ENCODE measurements at regions not wholly inside any gene's neighbourhood (a gene's known extent, or its start where the extent isn't known, plus 50 kb on each side); places are given as distances from the start of the nearest gene placed in this dataset.
"Not testable (repeated sequence)": the region's sequence is repeated elsewhere in the genome, so short reads cannot be mapped to it uniquely, and the experiment has no call there.

GRCh38 chr21:9003909-9004814 lies 1517.2 kb upstream of the TPTE start:
- H3K4me1 Mint-ChIP-seq (ENCODE audit: unreplicated experiment); H3K36me3 Mint-ChIP-seq; H3K27ac Mint-ChIP-seq; DNase-seq (ENCODE audit: extremely low spot score, unreplicated experiment); H3K27me3 Mint-ChIP-seq; H3K4me3 Mint-ChIP-seq: not testable (repeated sequence)
- peaks cover 32% of the 10 kb centered on the region for H3K9me3 Mint-ChIP-seq

GRCh38 chr21:9004815-9005518 lies 1516.4 kb upstream of the TPTE start:
- not testable (repeated sequence) for DNase-seq (ENCODE audit: extremely low spot score, unreplicated experiment); H3K4me1 Mint-ChIP-seq (ENCODE audit: unreplicated experiment); H3K27ac Mint-ChIP-seq; H3K27me3 Mint-ChIP-seq; H3K4me3 Mint-ChIP-seq; H3K36me3 Mint-ChIP-seq
- H3K9me3 Mint-ChIP-seq: peaks cover 34% of the 10 kb centered on the region

GRCh38 chr21:9005671-9006070 lies 1515.7 kb upstream of the TPTE start:
- not testable (repeated sequence) for DNase-seq (ENCODE audit: extremely low spot score, unreplicated experiment); H3K4me1 Mint-ChIP-seq (ENCODE audit: unreplicated experiment); H3K36me3 Mint-ChIP-seq; H3K4me3 Mint-ChIP-seq; H3K27ac Mint-ChIP-seq; H3K27me3 Mint-ChIP-seq
- peaks cover 38% of the 10 kb centered on the region for H3K9me3 Mint-ChIP-seq

- not testable (repeated sequence) for H3K36me3 Mint-ChIP-seq; H3K4me3 Mint-ChIP-seq; H3K27me3 Mint-ChIP-seq; H3K27ac Mint-ChIP-seq; DNase-seq (ENCODE audit: extremely low spot score, unreplicated experiment); H3K4me1 Mint-ChIP-seq (ENCODE audit: unreplicated experiment)
- H3K9me3 Mint-ChIP-seq: peaks cover 42% of the 10 kb centered on the region
Observed at GRCh38 chr21:9006111-9006510, 1515.3 kb upstream of the TPTE start.

- peaks cover 42% of the 10 kb centered on the region for H3K9me3 Mint-ChIP-seq
- H3K27me3 Mint-ChIP-seq; H3K27ac Mint-ChIP-seq; H3K4me3 Mint-ChIP-seq; H3K4me1 Mint-ChIP-seq (ENCODE audit: unreplicated experiment); H3K36me3 Mint-ChIP-seq; DNase-seq (ENCODE audit: extremely low spot score, unreplicated experiment): not testable (repeated sequence)
Observed at GRCh38 chr21:9006553-9007323, 1514.6 kb upstream of the TPTE start.

GRCh38 chr21:9008636-9009035 lies 1512.7 kb upstream of the TPTE start:
- no peaks in the 10 kb centered on the region for H3K27me3 Mint-ChIP-seq
- H3K9me3 Mint-ChIP-seq: peaks cover 47% of the 10 kb centered on the region
- H3K4me3 Mint-ChIP-seq: no peak overlapping the region
- no peak for TF ChIP-seq CTCF (conservative IDR thresholded peaks at IDR 0.05)
- no peak for DNase-seq (ENCODE audit: extremely low spot score, unreplicated experiment)
- H3K36me3 Mint-ChIP-seq: no peaks in the 10 kb centered on the region
- H3K4me1 Mint-ChIP-seq (ENCODE audit: unreplicated experiment): no peaks in the 10 kb centered on the region
- no peak overlapping the region for H3K27ac Mint-ChIP-seq

- H3K4me1 Mint-ChIP-seq (ENCODE audit: unreplicated experiment): not testable (repeated sequence)
Observed at GRCh38 chr21:9009267-9010016, 1511.9 kb upstream of the TPTE start.

GRCh38 chr21:9010121-9010795 lies 1511.1 kb upstream of the TPTE start:
- DNase-seq (ENCODE audit: extremely low spot score, unreplicated experiment); H3K36me3 Mint-ChIP-seq; H3K4me1 Mint-ChIP-seq (ENCODE audit: unreplicated experiment); H3K27me3 Mint-ChIP-seq; H3K27ac Mint-ChIP-seq; H3K4me3 Mint-ChIP-seq: not testable (repeated sequence)
- H3K9me3 Mint-ChIP-seq: peaks cover 44% of the 10 kb centered on the region

More at GRCh38 chr21:9009267-9010016, 1511.9 kb upstream of the TPTE start:
- H3K36me3 Mint-ChIP-seq; H3K4me3 Mint-ChIP-seq; H3K27me3 Mint-ChIP-seq; DNase-seq (ENCODE audit: extremely low spot score, unreplicated experiment); H3K27ac Mint-ChIP-seq: not testable (repeated sequence)
- peaks cover 44% of the 10 kb centered on the region for H3K9me3 Mint-ChIP-seq

GRCh38 chr21:9010936-9011890 lies 1510.2 kb upstream of the TPTE start:
- not testable (repeated sequence) for H3K4me1 Mint-ChIP-seq (ENCODE audit: unreplicated experiment); H3K4me3 Mint-ChIP-seq; DNase-seq (ENCODE audit: extremely low spot score, unreplicated experiment); H3K27me3 Mint-ChIP-seq; H3K27ac Mint-ChIP-seq; H3K36me3 Mint-ChIP-seq
- H3K9me3 Mint-ChIP-seq: peaks cover 51% of the 10 kb centered on the region

GRCh38 chr21:9011916-9012315 lies 1509.5 kb upstream of the TPTE start:
- not testable (repeated sequence) for H3K27ac Mint-ChIP-seq; H3K27me3 Mint-ChIP-seq; H3K36me3 Mint-ChIP-seq; H3K4me3 Mint-ChIP-seq; DNase-seq (ENCODE audit: extremely low spot score, unreplicated experiment); H3K4me1 Mint-ChIP-seq (ENCODE audit: unreplicated experiment)
- peaks cover 47% of the 10 kb centered on the region for H3K9me3 Mint-ChIP-seq

Measured in type B pancreatic cell (in vitro differentiated cells).